GM12878 (cell line): ENCODE measurements at regions not wholly inside any gene's neighbourhood (a gene's known extent, or its start where the extent isn't known, plus 50 kb on each side); places are given as distances from the start of the nearest gene placed in this dataset.

Experiments
- ATAC-seq: fragments of 200-7000 bp; cut with Tn5 transposase; 3 replicates; pipeline ENCODE4 v1.9.1; 2020; ENCODE audit warnings: mild to moderate bottlenecking, moderate library complexity
- BruUV-seq: library from RNA; stranded (reverse); fragments of 400-500 nt; replicated peaks from 2 replicates; lab custom pipeline; 2021; lab: Mats Ljungman, UMichigan
- CTCF ChIA-PET: fragments of 300-600 bp; sonication (Branson Sonifier 250); formaldehyde crosslinking; extraction: SDS; loops from one replicate; lab custom pipeline; 2021; ENCODE audit warnings: inconsistent platforms; lab: Yijun Ruan, JAX
- POLR2A ChIA-PET: fragments of 350-600 bp; formaldehyde crosslinking; extraction: SDS; loops from one replicate; lab custom pipeline; 2021; ENCODE audit warnings: inconsistent platforms; lab: Charles Lee
- RAD21 ChIA-PET: fragments of 300-600 bp; sonication (Branson Sonifier 250); formaldehyde crosslinking; loops from one replicate; lab custom pipeline; 2023; ENCODE audit warnings: antibody characterized with exemption; ENCODE audit not compliant: unreplicated experiment; lab: Charles Lee
- SMC1A ChIA-PET: fragments of 300-600 bp; sonication (Branson Sonifier 250); formaldehyde crosslinking; loops from one replicate; lab custom pipeline; 2023; ENCODE audit not compliant: unreplicated experiment, uncharacterized antibody; lab: Charles Lee
- DNase-seq: peaks from one replicate; pipeline ENCODE4 v3.0.0-alpha.2; 2011; ENCODE audit warnings: low read depth, low spot score
- FAIRE-seq: peaks from 3 replicates; lab custom pipeline; 2011; peaks lifted over from hg19 to GRCh38; lab: Jason Lieb, UNC
- H2AFZ ChIP-seq: 2 replicates; pipeline ENCODE4 v1.6.0; 2011; ENCODE audit warnings: low read depth, low read length, control low read depth; ENCODE audit not compliant: control insufficient read depth
- H3K27ac ChIP-seq: 2 replicates; pipeline ENCODE4 v1.5.1; 2011; ENCODE audit warnings: control low read depth; ENCODE audit not compliant: control insufficient read depth, insufficient read depth
- H3K27me3 ChIP-seq, 2 experiments: replicated peaks in 1 of 2; 2 replicates each; pipeline versions ENCODE4 v1.6.0 to v1.6.1; 2011; ENCODE audit warnings: low read length in 1 of 2; ENCODE audit not compliant: control insufficient read depth in 2 of 2, insufficient read depth in 2 of 2
- H3K36me3 ChIP-seq, 2 experiments: 2 replicates each; pipeline ENCODE4 v1.5.1; 2011; ENCODE audit warnings: low read length in 1 of 2; ENCODE audit not compliant: control insufficient read depth in 2 of 2, insufficient read depth in 2 of 2
- H3K4me1 ChIP-seq: 2 replicates; pipeline ENCODE4 v1.6.1; 2011; ENCODE audit warnings: mild to moderate bottlenecking, low read length, moderate library complexity, mixed read lengths; ENCODE audit not compliant: control insufficient read depth, insufficient read depth
- H3K4me2 ChIP-seq: 2 replicates; pipeline ENCODE4 v1.6.0; 2011; ENCODE audit warnings: control low read depth; ENCODE audit not compliant: control insufficient read depth, insufficient read depth
- H3K4me3 ChIP-seq: fragments of 200-600 bp; sonication (generic); 2 replicates; pipeline ENCODE4 v1.5.1; 2016
- H3K79me2 ChIP-seq: 2 replicates; pipeline ENCODE4 v1.6.0; 2011; ENCODE audit warnings: low read length; ENCODE audit not compliant: control insufficient read depth, insufficient read depth
- H3K9ac ChIP-seq: 2 replicates; pipeline ENCODE4 v1.8.0; 2011; ENCODE audit warnings: low read length, control low read depth, mixed read lengths; ENCODE audit not compliant: control insufficient read depth, insufficient read depth
- H3K9me3 ChIP-seq: replicated peaks from 3 replicates; pipeline ENCODE4 v1.5.1; 2011; ENCODE audit warnings: mild to moderate bottlenecking, low read length; ENCODE audit not compliant: control insufficient read depth, insufficient read depth
- H4K20me1 ChIP-seq: 2 replicates; pipeline ENCODE4 v1.6.0; 2011; ENCODE audit not compliant: control insufficient read depth, insufficient read depth
- CBX3 ChIP-seq: fragments of 200-600 bp; sonication (generic); IDR thresholded peaks from 2 replicates; pipeline ENCODE4 v1.6.1; 2016; ENCODE audit warnings: low read depth, borderline replicate concordance
- HCFC1 ChIP-seq: fragments of 150-350 bp; IDR thresholded peaks from 2 replicates; pipeline ENCODE4 v1.6.1; 2014; ENCODE audit warnings: low read length
- IRF4 ChIP-seq: IDR thresholded peaks from 2 replicates; pipeline ENCODE4 v1.6.1; 2011; ENCODE audit warnings: low read depth, low read length
- KAT2A ChIP-seq: conservative IDR thresholded peaks from 2 replicates; pipeline ENCODE4 v1.6.1; 2011; ENCODE audit warnings: low read depth, low read length; ENCODE audit not compliant: control insufficient read depth
- KDM1A ChIP-seq: fragments of 200-600 bp; sonication (generic); IDR thresholded peaks from 2 replicates; pipeline ENCODE4 v1.6.1; 2016; ENCODE audit warnings: borderline replicate concordance
- KLF5 ChIP-seq: fragments of 450-650 bp; IDR thresholded peaks from 2 replicates; pipeline ENCODE4 v1.6.1; 2014; ENCODE audit warnings: mild to moderate bottlenecking; ENCODE audit not compliant: partially characterized antibody
- NFIC ChIP-seq: IDR thresholded peaks from 2 replicates; pipeline ENCODE4 v1.6.1; 2012; ENCODE audit warnings: low read depth, mild to moderate bottlenecking, inconsistent platforms, low read length, moderate library complexity
- NFYB ChIP-seq: IDR thresholded peaks from 2 replicates; pipeline ENCODE4 v1.6.1; 2011; ENCODE audit warnings: low read depth, mild to moderate bottlenecking, low read length, improper control_type of control experiment, moderate library complexity; ENCODE audit not compliant: insufficient read depth
- NR2C2 ChIP-seq: IDR thresholded peaks from 2 replicates; pipeline ENCODE4 v1.6.1; 2011; ENCODE audit warnings: borderline replicate concordance, low read depth; ENCODE audit not compliant: control insufficient read depth, insufficient read length
- RAD21 ChIP-seq: IDR thresholded peaks from 2 replicates; pipeline ENCODE4 v1.6.1; 2011; ENCODE audit warnings: mild to moderate bottlenecking, low read depth, low read length, moderate library complexity; ENCODE audit not compliant: insufficient read depth
- RCOR1 ChIP-seq: conservative IDR thresholded peaks from 2 replicates; pipeline ENCODE4 v1.6.1; 2012; ENCODE audit warnings: low read depth, low read length, improper control_type of control experiment
- RELA ChIP-seq: fragments of 450-650 bp; IDR thresholded peaks from 2 replicates; pipeline ENCODE4 v1.8.0; 2014; ENCODE audit warnings: borderline replicate concordance; ENCODE audit not compliant: partially characterized antibody
- SP1 ChIP-seq: IDR thresholded peaks from one replicate; pipeline ENCODE4 v1.6.1; 2011; ENCODE audit warnings: low read depth, low read length
- SRF ChIP-seq, 2 experiments: IDR thresholded peaks; 2 replicates each; pipeline ENCODE4 v1.6.1; 2011; ENCODE audit warnings: low read depth in 2 of 2, low read length in 2 of 2, mild to moderate bottlenecking in 1 of 2, moderate library complexity in 1 of 2
- WGBS: methylation state at CpG from one replicate; pipeline ENCODE4 v1.1.6; 2016; ENCODE audit warnings: low lambda C conversion rate; ENCODE audit not compliant: insufficient replicate concordance, insufficient coverage; ENCODE audit errors: missing lambda C conversion rate; 5-methylcytosine and 5-hydroxymethylcytosine counted together
- in situ Hi-C: fragments of 300-500 bp; cut with MboI; formaldehyde crosslinking; loops from 9 replicates; pipeline ENCODE4 v1.14.3; 2018; ENCODE audit warnings: mixed read lengths
- intact Hi-C: fragments of 100-400 bp; cut with micrococcal nuclease; formaldehyde crosslinking; loops from one replicate; pipeline ENCODE4 v1.14.2; 2022; ENCODE audit not compliant: unreplicated experiment
- TF ChIP-seq, protein P1 (sequence below): IDR thresholded peaks from 2 replicates; pipeline ENCODE4 v1.6.1; 2012; ENCODE audit warnings: low read depth, low read length, improper control_type of control experiment

DNA sequence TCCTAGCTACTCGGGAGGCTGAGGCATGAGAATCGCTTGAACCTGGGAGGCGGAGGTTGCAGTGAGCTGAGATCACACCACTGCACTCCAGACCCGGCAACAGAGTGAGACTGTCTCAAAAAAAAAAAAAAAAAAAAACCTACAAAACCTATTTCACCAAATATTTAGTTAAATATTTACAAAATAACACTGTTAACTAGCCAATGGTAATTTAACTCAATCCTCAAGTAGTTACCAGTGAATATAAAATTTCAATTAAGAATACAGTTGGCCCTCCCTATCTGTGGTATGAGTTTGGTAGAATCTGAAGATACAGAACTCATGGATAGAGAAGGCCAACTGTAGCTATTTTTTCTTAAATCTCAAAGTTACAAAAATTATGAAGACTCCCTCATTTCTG lies 247.4 kb downstream of the SOX9 start:
- Histone ChIP-seq H3K4me1 (no peaks in the 10 kb centered on the region), H2AFZ (no peak overlapping the region), H3K79me2 (no peaks in the 10 kb centered on the region), H3K9ac (no peak overlapping the region), H4K20me1 (no peaks in the 10 kb centered on the region), H3K36me3 (no peaks in the 10 kb centered on the region), H3K27me3 (no peaks in the 10 kb centered on the region), H3K9me3 (no peaks in the 10 kb centered on the region; the same call in 2 of the 3 replicates), H3K4me2 (no peak overlapping the region), H3K4me3 (no peak overlapping the region), H3K27ac (no peak overlapping the region)
- in situ Hi-C loops, result loop anchor here (5.0 kb wide), 1 partner anchor 51 kb away; no protein-coding TSS in a partner anchor
- POLR2A ChIA-PET, result no interaction called here
- TF ChIP-seq KDM1A, result no peak
- no peak for TF ChIP-seq KAT2A
- no peak for TF ChIP-seq NFYB
- no peak for TF ChIP-seq NR2C2
- TF ChIP-seq RAD21, result no peak
- TF ChIP-seq IRF4, result no peak
- TF ChIP-seq KLF5, result no peak
- TF ChIP-seq NFIC, result no peak
- no peak for TF ChIP-seq SRF (IDR thresholded peaks at IDR 0.05; ENCODE audit: low read depth in 2 of 2, low read length in 2 of 2)
- TF ChIP-seq SP1, result no peak
- TF ChIP-seq RCOR1, result no peak
- TF ChIP-seq RELA, result no peak
- no peak for TF ChIP-seq HCFC1
- TF ChIP-seq, protein P1, sequence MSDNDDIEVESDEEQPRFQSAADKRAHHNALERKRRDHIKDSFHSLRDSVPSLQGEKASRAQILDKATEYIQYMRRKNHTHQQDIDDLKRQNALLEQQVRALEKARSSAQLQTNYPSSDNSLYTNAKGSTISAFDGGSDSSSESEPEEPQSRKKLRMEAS, result no peak
- TF ChIP-seq CBX3, result no peak
- no peak for DNase-seq
- RAD21 ChIA-PET, result interaction anchor here (0.7 kb wide), 1 partner anchor 19 kb away, joined by 4 read pairs; no protein-coding TSS in a partner anchor
- SMC1A ChIA-PET, result interaction anchor here (0.9 to 1.6 kb wide), 3 partner anchors 11 to 53 kb away, joined by 3 to 4 read pairs (median 3); no protein-coding TSS in a partner anchor
- BruUV-seq, result no TSS peak
- FAIRE-seq, result no peak
- WGBS, result 60% methylated on average over 4 of the region's 4 CpGs
- no peak for ATAC-seq
- CTCF ChIA-PET, result no interaction called here
- intact Hi-C loops, result no loop called here
